HG02642 (cell line): ENCODE measurements at regions not wholly inside any gene's neighbourhood (a gene's known extent, or its start where the extent isn't known, plus 50 kb on each side); places are given as distances from the start of the nearest gene placed in this dataset.

ENCODE experiments used
- ATAC-seq: cut with Tn5 transposase; IDR thresholded peaks from one replicate; pipeline ENCODE4 v1.9.1; 2021; ENCODE audit warnings: mild to moderate bottlenecking; ENCODE audit not compliant: unreplicated experiment, poor library complexity

DNA sequence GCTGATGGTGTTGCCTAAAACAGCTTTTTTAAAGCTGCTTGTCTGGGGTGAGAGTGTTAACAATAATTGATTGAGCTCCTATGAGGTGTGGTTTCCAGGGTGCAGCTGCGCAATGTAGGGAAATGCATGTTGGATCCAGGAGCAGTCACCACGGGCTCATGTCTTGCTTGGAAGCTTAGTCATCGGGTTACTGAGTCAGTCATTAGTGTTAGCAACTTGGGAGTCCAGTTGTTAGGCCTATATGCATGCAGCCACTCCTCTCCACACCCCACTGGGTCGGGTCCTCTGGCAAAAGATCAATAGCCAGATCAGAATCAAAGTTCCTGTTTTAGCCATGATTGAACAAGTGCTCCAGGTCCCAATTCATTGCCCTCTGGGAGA is 271.7 kb upstream of the CHD6 start:
- ATAC-seq, result no peak

DNA sequence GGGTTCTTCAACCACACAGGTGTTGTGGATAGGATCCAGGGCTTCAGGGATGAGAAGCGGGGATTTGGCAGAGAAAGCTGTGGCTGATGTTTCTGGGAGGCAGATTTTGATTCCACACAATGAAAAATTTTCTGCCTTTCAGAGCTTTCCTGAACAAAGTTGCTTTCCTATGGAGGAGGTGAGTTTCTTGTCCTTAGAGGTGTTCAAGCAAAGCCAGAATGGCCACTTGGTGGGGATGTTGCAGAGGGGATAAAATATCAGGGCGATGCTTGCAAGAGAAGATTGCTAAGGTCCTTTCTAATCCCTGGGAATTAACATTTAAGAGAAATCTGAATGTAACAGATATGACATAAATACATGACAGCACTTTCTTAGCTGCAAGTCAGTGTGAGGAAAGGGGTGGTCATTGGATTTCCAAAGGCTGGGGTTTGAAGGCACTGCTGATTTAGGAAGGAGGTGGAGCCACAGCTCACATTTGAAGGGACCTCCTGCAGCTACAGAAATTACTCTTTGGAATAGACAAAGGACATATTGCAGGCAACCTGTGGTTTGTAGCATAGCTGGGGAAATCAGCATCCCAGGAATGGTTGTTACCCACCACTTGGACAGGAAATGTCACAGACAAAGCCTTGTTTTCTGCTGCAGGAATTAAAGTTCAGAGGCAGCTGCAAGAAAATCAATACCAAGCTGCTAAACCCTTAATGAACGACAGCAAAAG is 271.1 kb upstream of the CHD6 start:
- no peak for ATAC-seq

DNA sequence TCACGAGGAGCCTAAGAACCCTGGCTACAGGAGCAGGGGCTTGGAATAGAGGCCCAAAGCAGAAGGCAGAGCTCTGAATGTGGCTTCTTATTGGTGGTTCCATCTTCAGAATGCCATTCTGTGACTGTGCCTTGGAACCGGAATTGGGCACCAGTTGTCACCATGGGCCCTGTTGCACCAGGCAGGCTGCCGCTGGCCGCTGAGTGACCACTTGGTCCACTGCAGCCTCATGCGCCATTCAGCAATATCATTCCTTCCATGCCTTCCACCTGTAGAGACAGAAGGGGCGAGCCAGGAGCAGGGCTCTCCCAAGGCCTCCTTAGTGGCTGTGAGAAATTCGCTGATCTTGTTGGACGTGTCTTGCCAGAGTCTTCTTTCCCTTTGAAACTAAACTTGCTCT is 270.3 kb upstream of the CHD6 start:
- no peak for ATAC-seq

DNA sequence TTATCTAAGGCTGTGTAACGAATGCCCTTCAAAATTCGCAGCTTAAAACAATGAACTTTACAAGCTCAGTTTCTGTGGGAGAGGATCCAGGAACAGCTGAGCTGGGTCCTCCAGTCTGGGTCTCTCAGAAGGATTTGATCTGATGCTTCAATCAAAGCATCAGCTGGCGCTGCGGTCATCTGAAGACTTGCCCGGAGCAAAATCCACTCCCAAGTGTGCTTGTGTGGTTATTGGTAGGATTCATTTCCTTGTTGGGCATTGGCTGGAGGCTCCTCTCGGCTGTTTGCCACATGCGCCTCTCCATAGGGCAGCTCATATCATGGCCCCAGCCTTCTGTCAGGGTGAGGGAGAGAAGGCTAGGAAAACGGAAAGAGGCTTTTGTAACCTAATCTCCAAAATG is 269.3 kb upstream of the CHD6 start:
- no peak for ATAC-seq

DNA sequence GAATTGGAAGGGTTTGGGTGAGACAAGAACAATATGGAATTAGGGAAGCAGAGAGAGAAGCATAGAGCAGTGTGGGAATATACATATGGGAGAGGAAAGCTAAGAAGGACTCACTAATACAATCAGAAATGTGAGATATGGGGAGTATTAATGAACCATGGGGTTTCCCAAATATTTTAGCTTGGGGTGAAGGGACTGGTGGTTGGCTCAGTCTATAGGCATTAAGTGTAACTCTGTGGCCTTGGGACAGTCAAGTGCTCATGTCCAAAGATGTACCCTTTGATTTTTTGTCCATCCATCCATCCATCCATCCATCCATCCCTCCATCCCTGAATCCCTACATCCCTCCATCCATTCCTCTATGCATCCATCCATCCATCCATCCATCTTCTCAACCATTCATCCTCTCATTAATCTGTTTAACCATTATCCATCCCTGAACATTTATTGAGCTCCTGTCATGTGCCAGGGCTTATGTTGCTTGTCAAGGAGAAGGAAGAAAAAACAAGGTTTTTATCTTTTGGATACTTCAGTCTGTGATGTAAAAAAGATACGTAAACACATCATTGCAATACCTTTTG is 263.4 kb upstream of the CHD6 start:
- ATAC-seq, result no peak

DNA sequence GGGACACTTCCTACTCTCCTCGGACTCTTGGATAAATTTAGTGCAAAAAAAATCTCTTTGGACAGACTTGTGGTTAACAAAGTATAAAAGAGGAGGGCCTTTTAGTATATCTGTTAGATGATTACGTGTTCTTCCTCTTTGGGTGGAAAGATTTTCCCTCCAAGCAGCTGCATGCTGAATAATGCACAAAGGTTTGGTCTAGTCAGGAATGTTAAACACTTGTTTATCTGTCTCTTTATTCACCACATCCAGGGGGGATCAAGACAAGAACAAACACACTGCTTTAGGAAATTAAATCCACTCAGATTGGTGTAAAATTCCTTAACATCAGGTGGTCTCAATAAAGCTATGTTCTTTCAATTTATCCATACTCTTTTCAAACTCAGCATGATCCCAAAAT is 260.9 kb upstream of the CHD6 start:
- ATAC-seq, result no peak

DNA sequence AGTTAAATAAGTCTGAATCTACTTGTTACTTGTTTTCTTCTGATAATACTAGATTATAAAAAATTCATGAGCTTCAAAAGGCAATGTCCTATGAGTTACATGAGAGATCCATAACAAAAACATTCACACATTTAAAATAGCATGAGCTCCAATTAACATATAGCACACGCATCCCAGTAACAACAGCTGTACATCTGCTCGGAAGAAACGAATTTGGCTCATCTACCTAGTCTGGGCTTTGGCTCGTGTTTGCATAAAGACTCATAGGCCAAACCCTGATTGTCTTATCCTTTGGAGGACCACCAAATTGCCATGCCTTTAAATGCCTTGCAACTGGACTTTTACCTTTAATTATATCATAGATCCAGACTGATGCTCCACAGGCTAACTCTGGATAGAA is 259.7 kb upstream of the CHD6 start:
- no peak for ATAC-seq

DNA sequence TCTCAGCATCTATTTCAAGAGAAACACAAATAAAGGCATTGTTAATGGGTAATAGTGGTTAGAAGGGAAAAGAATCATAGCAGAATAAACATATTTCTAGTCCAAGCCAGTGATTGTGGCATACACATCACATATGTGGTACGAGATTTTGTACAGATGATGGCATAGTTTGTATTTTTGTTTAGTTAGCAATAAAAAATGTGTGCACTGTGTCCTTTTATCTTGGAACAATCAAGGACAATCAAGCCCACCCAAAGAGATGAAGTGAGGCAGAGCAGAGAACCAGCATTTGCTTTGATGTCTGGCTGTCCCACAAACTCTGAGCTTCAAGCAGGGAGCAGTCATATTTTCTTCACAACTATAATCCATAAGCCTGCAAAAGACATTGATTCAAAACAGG is 256.5 kb upstream of the CHD6 start:
- no peak for ATAC-seq

DNA sequence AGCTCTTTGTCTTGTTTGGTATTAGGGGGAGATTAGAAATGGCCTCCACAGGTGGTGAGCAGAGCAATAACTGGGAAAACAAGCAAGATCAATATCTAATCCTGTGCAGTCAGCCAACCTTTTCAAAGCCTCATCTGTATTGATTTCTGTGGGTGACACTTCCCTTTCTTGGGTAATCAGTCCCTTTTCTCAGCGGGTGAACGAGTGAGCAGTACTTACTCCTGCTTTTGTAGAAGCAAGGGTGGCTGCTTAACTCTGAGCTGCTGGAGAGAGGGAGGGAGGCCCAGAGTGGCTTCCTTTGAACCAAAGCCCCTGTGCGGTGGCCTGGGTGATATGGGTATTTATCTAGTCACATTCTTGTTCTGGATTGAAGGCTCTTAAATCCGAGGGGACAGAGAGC is 254.8 kb upstream of the CHD6 start:
- no peak for ATAC-seq

DNA sequence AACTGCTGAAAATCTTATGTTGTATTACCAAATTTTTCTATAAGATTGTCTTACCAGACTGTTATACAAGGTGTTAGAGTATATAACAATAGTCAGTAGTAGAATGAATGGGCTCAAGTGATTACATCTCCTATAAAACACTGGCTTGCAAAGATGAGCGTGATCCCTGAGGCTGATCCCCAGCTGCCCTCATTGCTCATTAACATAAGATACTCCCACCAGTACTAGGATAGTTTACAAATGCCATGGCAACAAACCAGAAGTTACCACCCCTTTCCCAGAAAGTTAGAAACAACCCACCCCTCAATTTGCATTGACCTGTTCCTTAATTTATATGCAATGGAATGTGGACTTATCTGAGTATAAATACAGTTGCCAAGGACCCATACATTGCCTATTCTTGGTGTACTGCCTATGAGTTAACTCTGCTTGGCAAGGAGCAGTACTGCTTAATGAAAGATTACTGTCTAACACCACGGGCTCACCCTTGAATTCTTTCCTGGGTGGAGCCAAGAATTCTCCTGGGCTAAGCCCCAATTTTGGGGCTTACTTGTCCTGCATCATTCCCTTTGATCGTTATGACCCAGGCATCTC is 252.8 kb upstream of the CHD6 start:
- no peak for ATAC-seq

DNA sequence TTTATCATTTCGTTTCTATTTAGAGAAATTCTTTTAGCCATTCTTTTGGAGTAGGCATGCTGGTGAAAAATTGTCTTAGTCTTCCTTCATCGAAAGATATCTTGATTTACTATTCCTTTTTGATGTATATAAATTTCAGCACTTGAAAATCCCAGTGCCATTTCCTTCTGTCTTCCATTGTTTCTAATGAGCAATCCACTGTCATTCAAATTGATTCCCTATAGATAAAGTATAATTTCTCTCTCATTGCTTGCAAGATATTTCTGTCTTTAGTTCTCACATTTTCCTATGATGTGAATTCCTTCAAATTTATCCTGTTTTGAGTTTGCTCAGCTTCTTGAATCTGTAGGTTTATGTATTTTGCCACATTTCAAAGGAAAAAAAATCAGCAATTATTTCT is 251.1 kb upstream of the CHD6 start:
- no peak for ATAC-seq

DNA sequence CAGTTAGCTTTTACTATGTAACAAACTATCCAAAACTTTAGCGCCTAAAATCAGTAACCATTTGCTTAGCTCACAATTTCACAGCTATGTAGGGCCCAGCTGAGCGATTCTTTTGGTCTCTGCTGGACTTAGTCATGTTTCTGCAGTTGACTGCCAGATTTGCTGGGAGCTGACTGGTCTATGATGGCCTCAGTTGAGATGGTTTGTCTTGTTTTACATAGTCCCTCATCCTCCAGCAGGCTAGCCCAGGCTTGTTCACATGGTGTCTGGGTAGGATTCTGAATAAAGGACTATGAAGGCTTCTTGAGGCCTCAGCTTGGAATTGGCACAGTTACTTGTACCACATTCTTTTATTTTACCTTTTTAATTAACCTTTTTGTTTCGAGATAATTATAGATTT is 247.8 kb upstream of the CHD6 start:
- ATAC-seq, result no peak

DNA sequence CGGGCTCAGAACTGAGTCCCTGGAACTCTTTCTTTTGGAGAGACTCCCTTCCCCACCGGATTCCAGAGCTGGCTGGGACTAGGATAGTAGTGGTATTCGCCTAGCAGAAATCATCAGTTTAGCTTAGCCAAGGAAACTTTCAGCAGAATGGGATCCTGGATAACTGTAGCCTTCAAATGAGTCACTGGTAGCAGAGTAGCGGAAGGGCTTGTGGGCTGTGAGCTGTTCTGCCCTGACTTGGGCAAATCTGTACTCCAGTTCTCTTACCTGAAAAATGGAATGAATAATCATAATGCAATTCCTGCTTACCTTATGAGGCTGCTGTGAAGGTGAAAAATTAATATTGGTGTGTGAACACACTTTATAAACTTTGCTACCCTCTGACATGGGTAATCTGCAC is 244.3 kb upstream of the CHD6 start:
- no peak for ATAC-seq

DNA sequence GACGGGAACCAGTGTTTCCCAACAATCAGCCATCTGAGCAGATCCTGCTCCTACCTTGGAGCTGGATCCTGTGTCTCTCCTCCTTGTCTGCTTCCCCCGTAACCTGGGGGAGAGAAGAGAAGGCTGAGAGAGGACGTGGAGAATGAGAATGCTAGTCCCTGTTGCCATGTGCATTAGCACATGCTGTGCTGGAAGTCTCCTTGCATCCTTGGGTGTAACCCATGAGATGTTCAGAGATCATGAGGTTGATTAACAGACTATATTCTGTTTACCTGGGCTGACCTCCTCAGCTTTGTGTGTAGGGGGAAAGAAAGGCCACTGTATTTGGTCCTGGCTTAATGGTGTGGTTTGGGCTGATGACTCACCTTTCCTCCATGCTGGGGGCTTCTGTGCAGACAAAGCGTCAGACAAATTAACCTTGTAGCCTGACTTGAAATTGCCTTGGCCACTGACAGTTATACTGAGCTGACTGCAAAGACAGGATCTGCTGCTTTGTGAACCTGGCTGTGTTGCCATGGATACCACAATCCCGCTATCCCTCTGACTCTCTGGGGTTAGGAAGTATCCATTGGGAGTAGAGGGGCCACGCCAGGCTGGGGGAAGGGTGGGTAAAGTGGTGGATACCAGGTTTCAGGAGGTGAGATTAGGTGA is 243.7 kb upstream of the CHD6 start:
- ATAC-seq, result no peak

DNA sequence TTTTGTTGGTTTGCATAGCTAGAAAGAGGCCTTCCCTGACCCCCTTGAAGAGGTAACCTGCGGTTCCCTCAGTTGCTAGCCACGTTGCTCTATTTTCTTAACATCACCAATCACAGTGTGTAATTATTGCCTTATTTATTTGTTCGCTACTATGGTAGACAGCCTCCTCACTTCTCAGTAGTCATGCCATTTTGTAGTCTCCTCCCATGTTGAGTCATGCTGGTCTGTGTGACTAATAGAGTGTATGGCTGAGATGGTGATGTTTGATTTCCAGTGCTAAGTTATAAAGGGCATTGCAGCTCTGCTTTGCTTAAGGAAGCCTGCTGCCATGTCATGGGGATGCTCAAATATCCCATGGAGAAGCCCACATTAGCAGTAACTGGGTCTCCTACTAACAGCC is 236.6 kb upstream of the CHD6 start:
- no peak for ATAC-seq

DNA sequence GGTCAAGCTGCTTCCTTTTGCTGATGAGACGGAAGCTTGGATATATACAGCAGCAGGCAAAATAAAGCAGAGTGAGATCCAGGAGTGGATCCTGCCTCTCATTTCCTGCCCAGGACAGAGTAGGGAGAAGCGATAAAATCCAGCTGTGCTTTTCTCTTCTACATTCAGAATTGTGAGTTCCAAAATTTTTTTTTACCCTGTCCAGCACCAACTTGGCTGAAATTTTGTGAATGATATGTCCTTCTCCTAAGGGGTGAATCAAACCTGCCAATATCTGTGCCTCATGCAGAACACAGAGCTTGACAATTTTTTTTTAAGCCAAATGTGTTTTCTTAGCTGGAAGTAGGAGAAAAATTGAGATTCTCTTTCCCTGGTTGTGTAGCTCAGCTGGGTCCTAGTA is 235.6 kb upstream of the CHD6 start:
- no peak for ATAC-seq

DNA sequence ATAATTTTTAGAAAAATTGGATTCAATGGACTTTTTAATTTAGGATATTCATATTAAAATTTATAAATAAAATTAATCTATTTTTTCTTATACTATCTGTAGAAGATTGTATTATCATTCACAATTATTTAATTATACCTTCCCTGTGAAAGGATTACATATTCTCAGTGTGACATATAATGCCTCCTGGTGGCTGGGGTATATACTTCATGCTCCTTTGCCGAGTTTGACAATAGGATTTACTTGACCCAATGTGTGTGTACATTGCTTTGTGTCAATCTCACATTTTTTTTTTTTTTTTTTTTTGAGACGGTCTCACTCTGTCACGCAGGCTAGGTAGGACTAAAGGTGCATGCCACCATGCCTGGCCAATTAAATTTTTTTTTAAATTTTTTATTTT is 230.0 kb upstream of the CHD6 start:
- ATAC-seq, result no peak

DNA sequence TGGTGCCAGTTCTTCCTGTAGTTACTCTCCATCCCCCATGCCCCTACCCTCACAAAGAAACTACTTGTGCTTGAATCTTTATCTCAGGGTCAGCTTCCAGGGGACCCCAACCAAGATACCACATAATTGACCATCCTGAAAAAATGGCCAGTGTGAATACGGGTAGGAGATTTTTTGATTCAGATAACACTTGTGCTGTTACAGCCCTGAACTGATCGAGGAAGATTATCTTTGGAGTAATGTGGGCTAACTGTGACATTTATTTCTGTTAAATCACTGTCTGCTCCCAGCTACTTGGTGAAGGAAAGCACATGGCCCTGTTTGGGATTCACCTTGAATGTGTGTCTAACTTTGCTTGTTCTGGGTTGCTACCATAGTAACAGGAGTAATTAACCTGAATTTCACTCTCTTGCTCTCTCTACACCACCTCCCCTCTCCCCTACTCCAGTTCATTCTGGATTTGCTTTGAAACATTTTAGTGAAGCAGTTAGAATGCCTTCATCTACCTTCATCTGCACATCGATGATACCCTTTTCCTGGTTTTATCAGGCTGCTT is 219.6 kb upstream of the CHD6 start:
- ATAC-seq, result no peak

DNA sequence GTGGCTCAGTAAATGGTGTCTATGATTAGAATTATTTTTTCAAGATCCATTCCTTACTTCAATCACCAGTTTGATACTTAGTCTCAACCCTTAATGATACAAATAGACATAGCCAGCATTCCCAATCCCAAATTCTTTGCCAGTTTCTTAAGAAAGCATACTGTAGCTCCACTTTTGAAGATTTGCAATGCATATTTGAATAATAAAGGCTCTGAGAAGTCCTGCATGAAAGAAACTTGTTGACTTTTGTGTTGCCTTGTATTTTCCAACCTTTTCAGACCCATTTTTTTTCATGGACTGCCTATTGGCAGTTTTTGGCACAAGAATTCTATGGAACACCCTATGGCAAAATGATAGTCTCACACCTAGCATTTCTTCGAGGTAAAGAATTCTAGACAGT is 215.6 kb upstream of the CHD6 start:
- no peak for ATAC-seq

DNA sequence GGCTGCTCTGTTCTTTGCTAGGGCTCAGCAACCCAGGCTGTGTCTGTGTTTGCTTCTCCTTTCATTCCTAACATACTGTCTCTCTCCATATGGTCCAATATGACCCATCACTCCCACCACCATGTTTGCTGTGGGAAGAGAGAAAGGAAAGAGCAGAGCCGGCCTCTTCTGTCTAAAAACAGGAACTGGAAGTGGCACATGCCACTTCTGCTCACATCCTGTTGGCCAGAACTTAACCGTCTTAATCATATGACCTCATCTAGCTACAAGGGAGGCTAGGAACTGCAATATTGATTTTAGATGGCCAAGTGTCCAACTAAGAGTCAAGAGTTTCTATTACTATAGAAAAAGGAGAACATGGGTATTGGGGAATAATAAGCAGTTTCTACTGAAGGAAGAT is 212.5 kb upstream of the CHD6 start:
- no peak for ATAC-seq

DNA sequence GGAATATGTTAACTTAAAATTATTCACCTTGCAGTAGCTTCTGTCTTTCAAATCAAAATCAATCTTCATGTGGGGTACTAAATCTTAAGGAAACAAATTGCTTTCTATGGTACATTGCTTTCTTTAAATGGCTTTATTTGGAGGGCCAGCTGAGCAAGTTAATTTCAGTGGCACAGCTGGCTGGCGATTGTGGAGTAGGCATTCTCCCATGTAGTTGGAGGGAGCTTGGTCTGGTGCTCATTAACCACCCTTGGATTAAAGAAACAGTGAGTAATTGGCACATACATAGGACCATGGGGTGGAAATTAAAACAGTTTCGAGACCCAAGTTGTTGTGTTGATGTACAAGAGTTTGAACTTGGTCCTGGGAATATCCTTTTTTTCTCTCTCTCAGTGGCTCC is 201.3 kb upstream of the CHD6 start:
- no peak for ATAC-seq
